Erythroblast (primary cell): ENCODE measurements at regions not wholly inside any gene's neighbourhood (a gene's known extent, or its start where the extent isn't known, plus 50 kb on each side); places are given as distances from the start of the nearest gene placed in this dataset.

Experiments
- GATA1 ChIP-seq: IDR thresholded peaks from 2 replicates; pipeline ENCODE4 v1.6.1; 2011; ENCODE audit warnings: low read depth, mild to moderate bottlenecking, control low read depth, low read length, moderate library complexity
- POLR2A ChIP-seq: IDR thresholded peaks from 2 replicates; pipeline ENCODE4 v1.6.1; 2011; ENCODE audit warnings: mild to moderate bottlenecking, low read length

- TF ChIP-seq POLR2A (no peak), GATA1 (no peak)
Observed at GRCh38 chr14:53456931-53457330, 303.8 kb upstream of the DDHD1 start.
